HEK293 (cell line): ENCODE measurements at regions not wholly inside any gene's neighbourhood (a gene's known extent, or its start where the extent isn't known, plus 50 kb on each side); places are given as distances from the start of the nearest gene placed in this dataset.

Source experiments
- CTCF ChIP-seq: fragments of 450-650 bp; formaldehyde crosslinking; IDR thresholded peaks from 2 replicates; pipeline ENCODE4 v1.5.1; 2016; ENCODE audit warnings: missing biosample characterization, missing genetic modification characterization
- ZFP3 ChIP-seq: fragments of 450-650 bp; formaldehyde crosslinking; IDR thresholded peaks from 2 replicates; pipeline ENCODE4 v1.5.1; 2016; ENCODE audit warnings: low read depth, missing biosample characterization, missing genetic modification characterization
- ZNF133 ChIP-seq: fragments of 450-650 bp; formaldehyde crosslinking; IDR thresholded peaks from 2 replicates; pipeline ENCODE4 v1.5.1; 2016; ENCODE audit warnings: missing biosample characterization, missing genetic modification characterization
- ZNF184 ChIP-seq: fragments of 450-650 bp; IDR thresholded peaks from 2 replicates; pipeline ENCODE4 v1.5.1; 2018; ENCODE audit warnings: missing biosample characterization, mild to moderate bottlenecking, missing genetic modification characterization
- ZNF777 ChIP-seq: fragments of 450-650 bp; formaldehyde crosslinking; IDR thresholded peaks from 2 replicates; pipeline ENCODE4 v1.5.1; 2017; ENCODE audit warnings: missing biosample characterization, missing genetic modification characterization, borderline replicate concordance
- ZNF785 ChIP-seq: fragments of 450-650 bp; formaldehyde crosslinking; IDR thresholded peaks from 2 replicates; pipeline ENCODE4 v1.5.1; 2016; ENCODE audit warnings: missing biosample characterization, missing genetic modification characterization
- ZNF792 ChIP-seq: fragments of 450-650 bp; formaldehyde crosslinking; IDR thresholded peaks from 2 replicates; pipeline ENCODE4 v1.5.1; 2016; ENCODE audit warnings: missing biosample characterization, missing genetic modification characterization
- TF ChIP-seq, protein P1 (sequence below): IDR thresholded peaks from 2 replicates; pipeline ENCODE4 v1.6.1; 2011; ENCODE audit warnings: mild to moderate bottlenecking, low read depth, low read length, borderline replicate concordance
- TF ChIP-seq, protein P2 (sequence below): fragments of 450-650 bp; formaldehyde crosslinking; IDR thresholded peaks from 2 replicates; pipeline ENCODE4 v1.5.1; 2016; ENCODE audit warnings: missing biosample characterization, missing genetic modification characterization
- TF ChIP-seq, protein P3 (sequence below): fragments of 450-650 bp; formaldehyde crosslinking; IDR thresholded peaks from 2 replicates; pipeline ENCODE4 v1.5.1; 2017; ENCODE audit warnings: missing biosample characterization, missing genetic modification characterization
- TF ChIP-seq, protein P4 (sequence below): sonication (generic); formaldehyde crosslinking; IDR thresholded peaks from 2 replicates; pipeline ENCODE4 v1.8.1; 2022; ENCODE audit warnings: mild to moderate bottlenecking, moderate library complexity, missing genetic modification reagents
- TF ChIP-seq, protein P5 (sequence below): fragments of 450-650 bp; formaldehyde crosslinking; IDR thresholded peaks from 2 replicates; pipeline ENCODE4 v1.5.1; 2016; ENCODE audit warnings: missing biosample characterization, missing genetic modification characterization

DNA sequence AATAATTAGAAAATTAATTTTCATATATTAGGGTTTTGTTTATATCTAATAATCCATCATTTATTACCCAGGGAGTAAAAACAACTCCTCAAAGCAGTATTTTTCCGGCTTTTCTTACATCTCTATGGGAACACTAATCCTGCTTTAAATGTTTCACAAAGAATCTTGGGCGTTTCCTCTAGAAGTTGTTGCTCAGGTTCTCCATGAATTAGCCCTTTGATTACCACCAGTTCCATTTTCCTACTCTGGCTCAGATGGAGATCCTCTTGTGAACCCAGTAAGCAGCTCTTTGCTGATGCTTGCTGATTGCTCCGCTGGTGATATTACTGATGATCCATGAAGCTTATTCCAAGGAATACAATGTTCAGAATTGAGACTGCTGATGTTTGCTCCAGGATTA is 78.5 kb upstream of the PKP2 start:
- TF ChIP-seq, protein P1, sequence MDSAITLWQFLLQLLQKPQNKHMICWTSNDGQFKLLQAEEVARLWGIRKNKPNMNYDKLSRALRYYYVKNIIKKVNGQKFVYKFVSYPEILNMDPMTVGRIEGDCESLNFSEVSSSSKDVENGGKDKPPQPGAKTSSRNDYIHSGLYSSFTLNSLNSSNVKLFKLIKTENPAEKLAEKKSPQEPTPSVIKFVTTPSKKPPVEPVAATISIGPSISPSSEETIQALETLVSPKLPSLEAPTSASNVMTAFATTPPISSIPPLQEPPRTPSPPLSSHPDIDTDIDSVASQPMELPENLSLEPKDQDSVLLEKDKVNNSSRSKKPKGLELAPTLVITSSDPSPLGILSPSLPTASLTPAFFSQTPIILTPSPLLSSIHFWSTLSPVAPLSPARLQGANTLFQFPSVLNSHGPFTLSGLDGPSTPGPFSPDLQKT: no peak
- no peak for TF ChIP-seq ZNF777
- TF ChIP-seq, protein P2, sequence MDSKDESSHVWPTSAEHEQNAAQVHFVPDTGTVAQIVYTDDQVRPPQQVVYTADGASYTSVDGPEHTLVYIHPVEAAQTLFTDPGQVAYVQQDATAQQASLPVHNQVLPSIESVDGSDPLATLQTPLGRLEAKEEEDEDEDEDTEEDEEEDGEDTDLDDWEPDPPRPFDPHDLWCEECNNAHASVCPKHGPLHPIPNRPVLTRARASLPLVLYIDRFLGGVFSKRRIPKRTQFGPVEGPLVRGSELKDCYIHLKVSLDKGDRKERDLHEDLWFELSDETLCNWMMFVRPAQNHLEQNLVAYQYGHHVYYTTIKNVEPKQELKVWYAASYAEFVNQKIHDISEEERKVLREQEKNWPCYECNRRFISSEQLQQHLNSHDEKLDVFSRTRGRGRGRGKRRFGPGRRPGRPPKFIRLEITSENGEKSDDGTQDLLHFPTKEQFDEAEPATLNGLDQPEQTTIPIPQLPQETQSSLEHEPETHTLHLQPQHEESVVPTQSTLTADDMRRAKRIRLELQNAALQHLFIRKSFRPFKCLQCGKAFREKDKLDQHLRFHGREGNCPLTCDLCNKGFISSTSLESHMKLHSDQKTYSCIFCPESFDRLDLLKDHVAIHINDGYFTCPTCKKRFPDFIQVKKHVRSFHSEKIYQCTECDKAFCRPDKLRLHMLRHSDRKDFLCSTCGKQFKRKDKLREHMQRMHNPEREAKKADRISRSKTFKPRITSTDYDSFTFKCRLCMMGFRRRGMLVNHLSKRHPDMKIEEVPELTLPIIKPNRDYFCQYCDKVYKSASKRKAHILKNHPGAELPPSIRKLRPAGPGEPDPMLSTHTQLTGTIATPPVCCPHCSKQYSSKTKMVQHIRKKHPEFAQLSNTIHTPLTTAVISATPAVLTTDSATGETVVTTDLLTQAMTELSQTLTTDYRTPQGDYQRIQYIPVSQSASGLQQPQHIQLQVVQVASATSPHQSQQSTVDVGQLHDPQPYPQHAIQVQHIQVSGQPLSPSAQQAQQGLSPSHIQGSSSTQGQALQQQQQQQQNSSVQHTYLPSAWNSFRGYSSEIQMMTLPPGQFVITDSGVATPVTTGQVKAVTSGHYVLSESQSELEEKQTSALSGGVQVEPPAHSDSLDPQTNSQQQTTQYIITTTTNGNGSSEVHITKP (tag by site-specific recombination): no peak
- TF ChIP-seq CTCF (tag by site-specific recombination): no peak
- no peak for TF ChIP-seq ZNF785
- TF ChIP-seq, protein P3, sequence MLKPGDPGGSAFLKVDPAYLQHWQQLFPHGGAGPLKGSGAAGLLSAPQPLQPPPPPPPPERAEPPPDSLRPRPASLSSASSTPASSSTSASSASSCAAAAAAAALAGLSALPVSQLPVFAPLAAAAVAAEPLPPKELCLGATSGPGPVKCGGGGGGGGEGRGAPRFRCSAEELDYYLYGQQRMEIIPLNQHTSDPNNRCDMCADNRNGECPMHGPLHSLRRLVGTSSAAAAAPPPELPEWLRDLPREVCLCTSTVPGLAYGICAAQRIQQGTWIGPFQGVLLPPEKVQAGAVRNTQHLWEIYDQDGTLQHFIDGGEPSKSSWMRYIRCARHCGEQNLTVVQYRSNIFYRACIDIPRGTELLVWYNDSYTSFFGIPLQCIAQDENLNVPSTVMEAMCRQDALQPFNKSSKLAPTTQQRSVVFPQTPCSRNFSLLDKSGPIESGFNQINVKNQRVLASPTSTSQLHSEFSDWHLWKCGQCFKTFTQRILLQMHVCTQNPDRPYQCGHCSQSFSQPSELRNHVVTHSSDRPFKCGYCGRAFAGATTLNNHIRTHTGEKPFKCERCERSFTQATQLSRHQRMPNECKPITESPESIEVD (tag by site-specific recombination): no peak
- TF ChIP-seq ZNF184 (tag by site-specific recombination): no peak
- TF ChIP-seq, protein P4, sequence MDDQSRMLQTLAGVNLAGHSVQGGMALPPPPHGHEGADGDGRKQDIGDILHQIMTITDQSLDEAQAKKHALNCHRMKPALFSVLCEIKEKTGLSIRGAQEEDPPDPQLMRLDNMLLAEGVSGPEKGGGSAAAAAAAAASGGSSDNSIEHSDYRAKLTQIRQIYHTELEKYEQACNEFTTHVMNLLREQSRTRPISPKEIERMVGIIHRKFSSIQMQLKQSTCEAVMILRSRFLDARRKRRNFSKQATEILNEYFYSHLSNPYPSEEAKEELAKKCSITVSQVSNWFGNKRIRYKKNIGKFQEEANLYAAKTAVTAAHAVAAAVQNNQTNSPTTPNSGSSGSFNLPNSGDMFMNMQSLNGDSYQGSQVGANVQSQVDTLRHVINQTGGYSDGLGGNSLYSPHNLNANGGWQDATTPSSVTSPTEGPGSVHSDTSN (CRISPR knock-in tag): no peak
- TF ChIP-seq, protein P5, sequence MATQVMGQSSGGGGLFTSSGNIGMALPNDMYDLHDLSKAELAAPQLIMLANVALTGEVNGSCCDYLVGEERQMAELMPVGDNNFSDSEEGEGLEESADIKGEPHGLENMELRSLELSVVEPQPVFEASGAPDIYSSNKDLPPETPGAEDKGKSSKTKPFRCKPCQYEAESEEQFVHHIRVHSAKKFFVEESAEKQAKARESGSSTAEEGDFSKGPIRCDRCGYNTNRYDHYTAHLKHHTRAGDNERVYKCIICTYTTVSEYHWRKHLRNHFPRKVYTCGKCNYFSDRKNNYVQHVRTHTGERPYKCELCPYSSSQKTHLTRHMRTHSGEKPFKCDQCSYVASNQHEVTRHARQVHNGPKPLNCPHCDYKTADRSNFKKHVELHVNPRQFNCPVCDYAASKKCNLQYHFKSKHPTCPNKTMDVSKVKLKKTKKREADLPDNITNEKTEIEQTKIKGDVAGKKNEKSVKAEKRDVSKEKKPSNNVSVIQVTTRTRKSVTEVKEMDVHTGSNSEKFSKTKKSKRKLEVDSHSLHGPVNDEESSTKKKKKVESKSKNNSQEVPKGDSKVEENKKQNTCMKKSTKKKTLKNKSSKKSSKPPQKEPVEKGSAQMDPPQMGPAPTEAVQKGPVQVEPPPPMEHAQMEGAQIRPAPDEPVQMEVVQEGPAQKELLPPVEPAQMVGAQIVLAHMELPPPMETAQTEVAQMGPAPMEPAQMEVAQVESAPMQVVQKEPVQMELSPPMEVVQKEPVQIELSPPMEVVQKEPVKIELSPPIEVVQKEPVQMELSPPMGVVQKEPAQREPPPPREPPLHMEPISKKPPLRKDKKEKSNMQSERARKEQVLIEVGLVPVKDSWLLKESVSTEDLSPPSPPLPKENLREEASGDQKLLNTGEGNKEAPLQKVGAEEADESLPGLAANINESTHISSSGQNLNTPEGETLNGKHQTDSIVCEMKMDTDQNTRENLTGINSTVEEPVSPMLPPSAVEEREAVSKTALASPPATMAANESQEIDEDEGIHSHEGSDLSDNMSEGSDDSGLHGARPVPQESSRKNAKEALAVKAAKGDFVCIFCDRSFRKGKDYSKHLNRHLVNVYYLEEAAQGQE (tag by site-specific recombination): no peak
- no peak for TF ChIP-seq ZNF792
- no peak for TF ChIP-seq ZNF133 (tag by site-specific recombination)
- no peak for TF ChIP-seq ZFP3 (tag by site-specific recombination)
